Retinal pigment epithelial cell (primary cell): ENCODE measurements at regions not wholly inside any gene's neighbourhood (a gene's known extent, or its start where the extent isn't known, plus 50 kb on each side); places are given as distances from the start of the nearest gene placed in this dataset.

ENCODE experiments used
- DNase-seq: peaks from one replicate; pipeline ENCODE4 v3.0.0-alpha.2; 2010; ENCODE audit warnings: low read depth
- H3K4me3 ChIP-seq: 2 replicates; pipeline ENCODE4 v1.5.1; 2011; ENCODE audit warnings: mild to moderate bottlenecking, low read length, control low read depth, moderate library complexity
- TF ChIP-seq, protein P1 (sequence below): conservative IDR thresholded peaks from 2 replicates; pipeline ENCODE4 v1.5.1; 2011; ENCODE audit warnings: low read depth, low read length, control low read depth, inconsistent platforms

GRCh38 chr1:94608142-94608851 is 66.7 kb upstream of the F3 start:
- DNase-seq = no peak
- no peak overlapping the region for H3K4me3 ChIP-seq
- TF ChIP-seq, protein P1, sequence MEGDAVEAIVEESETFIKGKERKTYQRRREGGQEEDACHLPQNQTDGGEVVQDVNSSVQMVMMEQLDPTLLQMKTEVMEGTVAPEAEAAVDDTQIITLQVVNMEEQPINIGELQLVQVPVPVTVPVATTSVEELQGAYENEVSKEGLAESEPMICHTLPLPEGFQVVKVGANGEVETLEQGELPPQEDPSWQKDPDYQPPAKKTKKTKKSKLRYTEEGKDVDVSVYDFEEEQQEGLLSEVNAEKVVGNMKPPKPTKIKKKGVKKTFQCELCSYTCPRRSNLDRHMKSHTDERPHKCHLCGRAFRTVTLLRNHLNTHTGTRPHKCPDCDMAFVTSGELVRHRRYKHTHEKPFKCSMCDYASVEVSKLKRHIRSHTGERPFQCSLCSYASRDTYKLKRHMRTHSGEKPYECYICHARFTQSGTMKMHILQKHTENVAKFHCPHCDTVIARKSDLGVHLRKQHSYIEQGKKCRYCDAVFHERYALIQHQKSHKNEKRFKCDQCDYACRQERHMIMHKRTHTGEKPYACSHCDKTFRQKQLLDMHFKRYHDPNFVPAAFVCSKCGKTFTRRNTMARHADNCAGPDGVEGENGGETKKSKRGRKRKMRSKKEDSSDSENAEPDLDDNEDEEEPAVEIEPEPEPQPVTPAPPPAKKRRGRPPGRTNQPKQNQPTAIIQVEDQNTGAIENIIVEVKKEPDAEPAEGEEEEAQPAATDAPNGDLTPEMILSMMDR = no peak

DNA sequence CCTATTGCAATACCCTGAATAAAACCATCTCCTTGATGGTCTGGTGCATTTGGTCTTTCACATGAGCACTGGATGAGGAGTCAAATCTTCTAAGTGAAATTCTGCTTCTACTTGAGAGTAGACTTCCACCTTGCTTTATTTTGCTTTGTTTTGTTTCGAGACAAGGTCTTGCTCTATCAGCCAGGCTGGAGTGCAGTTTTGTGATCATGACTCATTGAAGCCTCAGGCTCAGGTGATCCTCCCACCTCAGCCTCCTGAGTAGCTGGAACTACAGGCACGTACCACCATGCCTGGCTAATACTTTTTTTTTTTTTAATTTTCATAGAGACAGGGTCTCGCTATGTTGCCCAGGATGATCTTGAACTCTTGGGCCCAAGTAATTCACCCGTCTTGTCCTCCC is 65.8 kb upstream of the F3 start:
- H3K4me3 ChIP-seq = no peak overlapping the region
- TF ChIP-seq, protein P1 = no peak
- no peak for DNase-seq

- DNase-seq = no peak
- H3K4me3 ChIP-seq = no peak overlapping the region
- TF ChIP-seq, protein P1 = no peak
These were observed 64.9 kb upstream of the F3 start for GRCh38 chr1:94606471-94606870.

GRCh38 chr1:94603663-94604062 is 62.1 kb upstream of the F3 start:
- H3K4me3 ChIP-seq = no peak overlapping the region
- TF ChIP-seq, protein P1 = no peak
- no peak for DNase-seq

DNA sequence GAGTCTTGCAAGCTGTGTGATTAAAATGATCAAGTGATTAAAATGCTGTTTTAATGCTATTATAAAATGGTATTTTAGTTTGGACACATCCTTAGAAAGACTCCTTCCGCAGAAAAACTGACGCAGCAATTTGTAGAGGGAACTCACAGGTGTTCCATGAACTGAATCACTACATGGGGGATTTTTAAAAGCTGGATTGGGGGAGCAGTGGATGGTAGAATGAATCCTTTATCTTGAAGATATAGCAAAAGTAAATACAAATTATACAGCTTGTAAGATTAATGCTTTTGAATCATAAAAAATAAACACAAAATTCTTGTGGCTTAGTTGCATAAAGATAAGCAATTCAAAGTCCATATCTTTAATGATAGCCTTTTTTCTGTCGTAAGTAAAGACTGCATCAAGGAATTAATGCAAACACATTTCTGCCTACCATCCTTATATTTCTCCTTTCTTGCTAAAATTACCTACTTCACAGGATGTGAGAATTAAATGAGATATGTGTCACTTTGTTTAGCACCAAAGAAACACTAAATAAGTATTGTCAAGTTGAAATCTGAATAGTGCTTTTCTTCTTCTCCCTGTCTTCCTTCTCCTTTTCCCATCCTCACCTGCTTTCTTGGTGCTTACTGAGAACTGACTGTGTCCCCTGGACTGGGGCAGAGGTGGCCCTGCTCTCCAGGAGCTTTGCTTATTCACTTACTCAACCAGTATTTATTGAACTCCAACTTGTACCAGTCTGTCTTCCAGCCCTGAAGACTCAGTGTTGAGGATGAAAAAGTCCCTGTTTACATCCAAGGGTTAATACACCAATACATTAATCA is 61.5 kb upstream of the F3 start:
- no peak overlapping the region for H3K4me3 ChIP-seq
- TF ChIP-seq, protein P1 = no peak
- DNase-seq = no peak

DNA sequence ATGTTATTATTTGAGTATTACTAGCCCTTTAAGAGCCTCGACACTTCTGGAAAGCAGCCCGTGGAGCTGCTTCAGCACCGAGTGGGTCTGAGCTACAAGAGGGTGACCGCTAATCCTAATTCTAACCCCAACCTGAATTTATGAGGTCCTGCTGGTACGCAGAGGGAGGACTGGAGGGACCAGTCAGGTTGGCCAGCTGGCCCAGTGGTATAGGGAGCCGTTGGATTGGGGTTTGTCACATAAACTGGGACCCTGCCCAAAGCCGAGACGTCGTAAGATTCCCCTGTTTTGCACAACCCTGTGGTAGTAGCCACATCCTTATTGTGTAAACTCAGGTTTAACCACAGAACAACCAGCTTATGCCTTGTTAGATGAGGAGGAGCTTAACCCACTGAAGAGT is 60.8 kb upstream of the F3 start:
- TF ChIP-seq, protein P1 = no peak
- no peak overlapping the region for H3K4me3 ChIP-seq
- DNase-seq = no peak

DNA sequence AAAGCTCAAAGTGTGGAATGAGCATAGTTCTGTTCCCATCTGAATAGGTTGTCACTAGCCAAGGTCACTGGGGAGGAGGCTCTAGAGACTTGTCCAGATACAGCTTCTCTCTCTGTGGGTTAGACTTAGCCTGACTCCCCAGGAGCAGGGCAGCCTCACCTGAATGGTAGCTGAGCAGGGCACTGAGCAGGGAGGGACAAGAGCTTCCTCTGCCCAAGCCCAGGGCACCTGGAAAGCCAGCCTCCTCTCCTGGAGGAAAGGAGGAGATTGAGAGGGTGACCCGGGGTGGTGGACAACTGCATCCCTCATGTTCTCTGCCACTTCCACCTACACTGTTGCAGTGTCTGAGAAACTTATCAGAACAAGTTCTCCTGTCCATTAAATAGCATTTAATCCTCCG is 59.0 kb upstream of the F3 start:
- no peak overlapping the region for H3K4me3 ChIP-seq
- no peak for DNase-seq
- TF ChIP-seq, protein P1 = no peak
